DOHH2 (cell line): ENCODE measurements at regions not wholly inside any gene's neighbourhood (a gene's known extent, or its start where the extent isn't known, plus 50 kb on each side); places are given as distances from the start of the nearest gene placed in this dataset.

Source experiments
- H3F3A ChIP-seq: fragments of 200-600 bp; sonication (generic), shearing (Covaris generic); 2 replicates; pipeline ENCODE4 v1.6.0; 2016; ENCODE audit warnings: antibody characterized with exemption, mild to moderate bottlenecking; ENCODE audit not compliant: control insufficient read depth, insufficient read depth
- H3K27ac ChIP-seq: fragments of 200-600 bp; sonication (generic); 2 replicates; pipeline ENCODE4 v1.5.1; 2014; ENCODE audit warnings: low read depth, mild to moderate bottlenecking, low read length, moderate library complexity
- H3K27me3 ChIP-seq: fragments of 200-600 bp; sonication (generic); 2 replicates; pipeline ENCODE4 v1.6.1; 2014; ENCODE audit warnings: mild to moderate bottlenecking, low read length, mixed read lengths; ENCODE audit not compliant: control insufficient read depth
- H3K36me3 ChIP-seq: fragments of 200-600 bp; sonication (generic); 2 replicates; pipeline ENCODE4 v1.6.1; 2014; ENCODE audit warnings: mild to moderate bottlenecking, low read length, moderate library complexity, mixed read lengths; ENCODE audit not compliant: control insufficient read depth
- H3K4me1 ChIP-seq: fragments of 200-600 bp; sonication (generic); 2 replicates; pipeline ENCODE4 v1.6.1; 2014; ENCODE audit warnings: mild to moderate bottlenecking, low read length, mixed read lengths; ENCODE audit not compliant: control insufficient read depth
- H3K4me2 ChIP-seq: fragments of 200-600 bp; sonication (generic); 2 replicates; pipeline ENCODE4 v1.6.0; 2014; ENCODE audit warnings: mild to moderate bottlenecking, low read length, moderate library complexity
- H3K4me3 ChIP-seq: fragments of 200-600 bp; sonication (generic); 2 replicates; pipeline ENCODE4 v1.5.1; 2014; ENCODE audit warnings: mild to moderate bottlenecking, low read length, mixed read lengths
- H3K79me2 ChIP-seq: fragments of 200-600 bp; sonication (generic); 2 replicates; pipeline ENCODE4 v1.6.1; 2014; ENCODE audit warnings: mild to moderate bottlenecking, low read length, mixed read lengths; ENCODE audit not compliant: control insufficient read depth
- H3K9me2 ChIP-seq: fragments of 200-600 bp; sonication (generic); replicated peaks from 2 replicates; pipeline ENCODE4 v1.6.1; 2014; ENCODE audit warnings: mild to moderate bottlenecking, low read length, mixed read lengths; ENCODE audit not compliant: control insufficient read depth
- H3K9me3 ChIP-seq: fragments of 200-600 bp; sonication (generic); 2 replicates; pipeline ENCODE4 v1.6.1; 2014; ENCODE audit warnings: antibody characterized with exemption, low read length, mixed read lengths; ENCODE audit not compliant: control insufficient read depth, insufficient read depth
- H4K20me1 ChIP-seq: fragments of 200-600 bp; sonication (generic); 2 replicates; pipeline ENCODE4 v1.6.0; 2014; ENCODE audit warnings: low read depth, mild to moderate bottlenecking, antibody characterized with exemption, low read length, moderate library complexity; ENCODE audit not compliant: control insufficient read depth, insufficient read depth
- EZH2phosphoT487 ChIP-seq: fragments of 200-600 bp; sonication (generic); IDR thresholded peaks from 2 replicates; pipeline ENCODE4 v1.6.1; 2017; ENCODE audit warnings: borderline replicate concordance, mild to moderate bottlenecking, antibody characterized with exemption, low read length, moderate library complexity, mixed read lengths
- TF ChIP-seq, protein P1 (sequence below): fragments of 200-600 bp; sonication (generic); IDR thresholded peaks from one replicate; pipeline ENCODE4 v1.5.1; 2014; ENCODE audit warnings: antibody characterized with exemption, mild to moderate bottlenecking, low read depth, low read length; ENCODE audit not compliant: poor library complexity, severe bottlenecking

DNA sequence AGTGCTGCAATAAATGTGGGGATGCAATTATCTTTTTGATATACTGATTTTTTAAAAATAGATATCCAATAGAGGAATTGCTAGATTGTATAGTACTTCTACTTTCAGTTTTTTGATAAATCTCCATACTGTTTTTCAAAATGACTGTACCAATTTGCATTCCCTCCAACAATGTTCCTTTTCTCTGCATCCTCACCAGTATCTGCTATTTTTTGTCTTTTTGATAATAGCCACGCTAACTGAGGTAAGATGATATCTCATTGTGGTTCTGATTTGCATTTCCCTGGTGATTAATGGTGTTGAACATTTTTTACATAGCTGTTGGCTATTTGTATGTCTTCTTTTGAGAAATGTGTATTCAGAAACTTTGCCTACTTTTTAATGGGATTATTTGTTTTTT, 217.7 kb upstream of the MTPN start:
- Histone ChIP-seq H3F3A (no peaks in the 10 kb centered on the region), H3K4me1 (no peaks in the 10 kb centered on the region), H4K20me1 (no peaks in the 10 kb centered on the region), H3K27ac (no peak overlapping the region), H3K9me2 (no peaks in the 10 kb centered on the region), H3K27me3 (no peaks in the 10 kb centered on the region), H3K79me2 (no peaks in the 10 kb centered on the region), H3K4me3 (no peak overlapping the region), H3K4me2 (no peak overlapping the region), H3K9me3 (no peaks in the 10 kb centered on the region), H3K36me3 (no peaks in the 10 kb centered on the region)
- TF ChIP-seq EZH2phosphoT487: no peak
- TF ChIP-seq, protein P1, sequence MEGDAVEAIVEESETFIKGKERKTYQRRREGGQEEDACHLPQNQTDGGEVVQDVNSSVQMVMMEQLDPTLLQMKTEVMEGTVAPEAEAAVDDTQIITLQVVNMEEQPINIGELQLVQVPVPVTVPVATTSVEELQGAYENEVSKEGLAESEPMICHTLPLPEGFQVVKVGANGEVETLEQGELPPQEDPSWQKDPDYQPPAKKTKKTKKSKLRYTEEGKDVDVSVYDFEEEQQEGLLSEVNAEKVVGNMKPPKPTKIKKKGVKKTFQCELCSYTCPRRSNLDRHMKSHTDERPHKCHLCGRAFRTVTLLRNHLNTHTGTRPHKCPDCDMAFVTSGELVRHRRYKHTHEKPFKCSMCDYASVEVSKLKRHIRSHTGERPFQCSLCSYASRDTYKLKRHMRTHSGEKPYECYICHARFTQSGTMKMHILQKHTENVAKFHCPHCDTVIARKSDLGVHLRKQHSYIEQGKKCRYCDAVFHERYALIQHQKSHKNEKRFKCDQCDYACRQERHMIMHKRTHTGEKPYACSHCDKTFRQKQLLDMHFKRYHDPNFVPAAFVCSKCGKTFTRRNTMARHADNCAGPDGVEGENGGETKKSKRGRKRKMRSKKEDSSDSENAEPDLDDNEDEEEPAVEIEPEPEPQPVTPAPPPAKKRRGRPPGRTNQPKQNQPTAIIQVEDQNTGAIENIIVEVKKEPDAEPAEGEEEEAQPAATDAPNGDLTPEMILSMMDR: no peak

DNA sequence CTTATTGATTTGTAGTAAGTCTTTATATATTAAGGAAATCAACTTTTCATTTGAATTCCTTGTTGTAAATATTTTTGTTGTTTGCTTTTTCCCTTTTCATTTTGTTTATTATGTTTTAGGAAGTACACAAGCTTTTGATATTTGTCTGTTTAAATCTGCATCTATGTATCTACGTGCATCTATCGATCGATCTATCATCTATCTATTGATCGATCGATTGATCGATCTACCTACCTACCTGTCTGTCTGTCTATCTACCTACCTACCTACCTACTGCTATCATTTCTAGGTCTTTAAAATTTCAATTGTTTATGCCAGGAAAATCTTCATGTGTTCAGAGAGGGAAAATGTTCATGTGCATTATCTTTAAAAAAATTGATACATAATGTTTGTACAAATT, 216.8 kb upstream of the MTPN start:
- no peaks in the 10 kb centered on the region for H3K9me2 ChIP-seq
- no peaks in the 10 kb centered on the region for H4K20me1 ChIP-seq
- no peak overlapping the region for H3K4me3 ChIP-seq
- no peak overlapping the region for H3K4me2 ChIP-seq
- no peaks in the 10 kb centered on the region for H3K79me2 ChIP-seq
- H3K9me3 ChIP-seq: no peaks in the 10 kb centered on the region
- TF ChIP-seq, protein P1: no peak
- no peak for TF ChIP-seq EZH2phosphoT487
- H3K4me1 ChIP-seq: no peaks in the 10 kb centered on the region
- H3K36me3 ChIP-seq: no peaks in the 10 kb centered on the region
- H3K27me3 ChIP-seq: no peaks in the 10 kb centered on the region
- no peak overlapping the region for H3K27ac ChIP-seq
- no peaks in the 10 kb centered on the region for H3F3A ChIP-seq

DNA sequence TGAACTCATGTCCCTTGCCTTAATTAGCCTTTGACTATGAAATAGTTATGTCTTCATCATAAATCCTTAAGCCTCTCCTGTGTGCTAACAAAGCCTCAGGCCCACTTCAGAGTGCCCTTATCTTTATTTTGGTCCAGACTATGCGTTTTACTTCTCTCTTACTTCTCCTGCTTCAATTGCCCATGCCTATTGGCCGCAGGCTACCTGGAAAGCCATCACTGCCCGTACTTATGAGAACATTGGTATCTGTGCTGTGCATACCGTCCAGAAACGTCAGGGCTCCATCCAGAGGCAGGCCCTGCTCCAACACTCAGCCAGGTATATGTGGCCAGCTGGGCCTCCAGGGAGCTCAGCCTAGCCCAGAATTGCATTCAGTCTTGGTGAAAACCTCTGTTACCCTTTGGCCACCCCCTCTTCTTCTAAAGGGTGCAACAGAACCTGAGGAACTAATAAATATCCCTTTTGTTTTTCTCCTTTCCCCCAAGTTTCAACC, 212.4 kb upstream of the MTPN start:
- H3K27ac ChIP-seq: no peak overlapping the region
- no peaks in the 10 kb centered on the region for H4K20me1 ChIP-seq
- no peak for TF ChIP-seq EZH2phosphoT487
- TF ChIP-seq, protein P1: no peak
- no peaks in the 10 kb centered on the region for H3K9me3 ChIP-seq
- H3K9me2 ChIP-seq: no peaks in the 10 kb centered on the region
- no peaks in the 10 kb centered on the region for H3K27me3 ChIP-seq
- H3K4me1 ChIP-seq: no peaks in the 10 kb centered on the region
- H3F3A ChIP-seq: no peaks in the 10 kb centered on the region
- no peaks in the 10 kb centered on the region for H3K79me2 ChIP-seq
- H3K4me2 ChIP-seq: no peak overlapping the region
- no peaks in the 10 kb centered on the region for H3K36me3 ChIP-seq
- no peak overlapping the region for H3K4me3 ChIP-seq
